NCI-H2171 (cell line): ENCODE measurements at regions not wholly inside any gene's neighbourhood (a gene's known extent, or its start where the extent isn't known, plus 50 kb on each side); places are given as distances from the start of the nearest gene placed in this dataset.
"Not testable (repeated sequence)": the region's sequence is repeated elsewhere in the genome, so short reads cannot be mapped to it uniquely, and the experiment has no call there.

Experiments used
- DNase-seq: peaks from one replicate; lab custom pipeline; 2025; lab: John Stamatoyannopoulos, UW

DNA sequence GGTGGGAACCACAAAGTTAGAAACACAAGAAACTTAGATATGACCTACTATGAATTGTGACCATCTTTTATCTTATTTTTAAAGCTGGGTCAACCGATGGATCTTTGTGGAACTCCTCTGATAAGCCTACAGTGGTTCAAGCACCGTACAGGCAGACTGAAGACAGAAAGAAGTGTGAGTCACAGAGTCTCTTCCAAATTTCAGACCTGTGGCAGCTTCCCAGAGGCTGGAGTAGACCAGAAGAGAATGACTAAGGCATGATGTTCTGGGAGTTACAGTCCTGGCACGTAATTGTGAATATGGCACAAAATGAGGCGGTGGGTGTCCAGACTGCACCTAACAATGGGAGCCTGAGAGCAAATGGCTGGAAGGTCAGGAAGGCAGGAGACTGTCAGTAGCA lies 70.0 kb downstream of the LMO4 start:
- DNase-seq: no peak

DNA sequence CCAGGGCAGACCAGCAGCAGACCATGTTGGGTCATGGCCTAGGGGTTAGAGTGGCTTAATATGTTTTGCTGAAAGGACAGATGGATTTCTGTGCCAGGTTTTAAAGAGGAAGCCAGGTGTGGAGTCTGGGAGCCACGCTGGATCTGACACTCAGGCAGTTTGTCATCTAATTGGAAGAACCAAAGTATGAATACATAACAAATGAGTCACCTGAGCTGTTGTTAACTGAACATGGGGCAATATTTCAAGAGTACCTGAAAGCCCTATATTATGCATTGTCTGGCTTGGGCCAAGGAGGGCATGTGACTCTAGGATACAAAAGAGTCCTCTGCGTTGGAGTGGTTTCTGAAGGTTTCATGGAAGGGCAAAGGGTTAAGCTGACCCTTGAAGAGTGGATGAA lies 70.6 kb downstream of the LMO4 start:
- no peak for DNase-seq

DNA sequence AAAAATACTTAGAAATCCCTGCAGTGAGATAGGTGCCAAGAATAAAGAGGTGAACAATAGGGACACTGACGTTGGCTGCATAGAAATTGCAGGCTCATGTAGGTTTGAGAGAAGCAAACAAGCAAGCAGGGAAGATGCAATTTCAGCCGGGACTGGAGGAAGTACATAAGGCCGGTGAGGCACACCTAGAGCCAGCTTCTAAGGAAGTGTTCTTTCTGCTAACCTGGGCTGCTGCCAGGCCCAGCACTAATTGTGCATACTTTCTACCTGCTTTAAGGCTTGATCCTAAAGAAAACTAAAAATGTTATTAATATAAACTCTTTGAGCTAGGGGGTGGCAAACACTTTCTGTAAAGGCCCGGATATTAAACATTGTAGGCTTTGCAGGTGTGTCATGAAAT lies 71.0 kb downstream of the LMO4 start:
- no peak for DNase-seq

DNA sequence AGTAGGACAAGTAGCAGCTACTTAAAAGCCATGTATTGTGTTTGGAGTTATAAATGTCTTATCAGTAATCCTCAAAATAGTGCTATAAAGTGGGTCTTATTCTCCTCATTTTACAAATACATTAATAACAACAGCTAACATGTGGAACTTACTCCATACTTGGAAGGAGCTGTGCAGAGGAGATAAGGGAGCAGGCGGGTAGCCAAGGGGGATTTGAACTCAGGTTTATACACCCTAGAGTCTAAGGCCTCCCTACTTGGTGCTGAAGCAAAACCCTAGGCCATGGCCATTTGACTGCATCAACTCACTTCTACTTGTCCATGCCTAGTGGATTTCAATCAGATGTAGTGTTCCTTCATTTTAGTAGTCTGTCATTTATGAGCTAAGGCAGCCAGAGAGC lies 72.1 kb downstream of the LMO4 start:
- DNase-seq: no peak

DNA sequence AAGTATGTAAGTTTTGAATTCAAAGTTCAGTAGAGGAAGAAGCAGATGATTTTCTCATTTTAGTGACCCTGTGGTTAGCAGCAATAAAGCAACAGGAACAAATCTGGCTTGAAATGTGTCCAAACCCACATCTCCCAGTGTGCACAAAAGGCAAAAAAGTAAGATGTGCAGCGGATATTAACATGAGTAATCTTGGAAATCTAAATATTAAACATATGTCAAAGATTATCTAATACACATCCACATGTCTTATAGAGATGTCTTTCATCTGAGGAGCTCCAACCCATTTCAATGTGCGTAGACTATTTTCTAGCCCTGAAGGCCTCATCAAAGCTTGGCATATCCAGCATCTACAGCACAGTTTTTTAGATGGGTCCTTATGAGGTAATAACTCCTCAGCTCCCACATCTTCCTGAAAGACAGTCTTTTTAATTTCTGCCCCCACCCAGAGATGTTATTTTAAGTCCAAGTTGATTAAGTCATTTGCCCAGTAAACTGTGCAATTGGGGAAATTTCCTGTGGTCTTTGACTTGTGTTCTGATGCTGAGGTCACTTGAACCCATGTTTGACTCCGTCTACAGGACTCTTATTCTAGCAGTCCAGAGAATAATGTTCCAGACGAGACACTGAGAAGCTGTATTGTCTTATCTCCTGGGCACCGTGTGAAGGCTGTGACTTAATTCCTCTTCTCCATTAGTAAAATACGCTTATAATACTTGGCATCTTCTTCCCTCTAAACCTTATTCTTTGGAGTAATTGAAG lies 73.7 kb downstream of the LMO4 start:
- no peak for DNase-seq

DNA sequence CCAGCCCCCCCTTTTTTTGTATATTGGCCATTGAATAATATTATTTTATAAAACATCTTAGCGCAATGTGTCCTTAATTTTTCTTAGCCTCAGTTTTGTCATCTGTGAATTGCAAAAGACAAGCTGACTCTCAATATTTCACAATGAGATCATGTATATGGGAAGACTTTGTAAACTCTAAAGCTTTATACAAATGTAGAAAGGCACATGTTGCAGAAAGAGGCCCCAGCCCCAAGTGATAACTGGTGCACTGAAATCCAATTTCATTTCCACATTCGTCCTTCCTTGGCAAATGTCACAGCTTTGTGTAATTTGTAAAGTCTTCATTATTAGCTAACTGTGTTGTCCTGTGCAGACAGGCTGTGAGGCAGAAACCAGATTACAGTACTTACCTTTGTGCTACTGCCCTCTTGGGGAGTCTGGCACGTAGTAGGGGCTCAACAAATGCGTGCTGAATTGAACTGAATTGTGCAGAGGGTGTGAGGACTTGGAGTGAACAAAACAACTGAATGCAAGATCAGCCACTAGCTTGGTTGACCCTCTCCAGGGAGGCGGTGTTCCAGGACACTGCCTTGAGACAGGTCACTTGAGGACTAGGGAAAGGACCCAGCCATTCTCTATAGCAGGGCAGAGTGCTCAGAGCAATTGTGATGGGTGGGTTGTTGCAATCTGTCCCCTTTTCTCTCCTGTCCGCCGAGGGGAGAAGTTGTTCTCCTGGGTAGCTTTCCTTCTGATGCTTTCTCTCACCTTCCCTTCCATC lies 74.6 kb downstream of the LMO4 start:
- no peak for DNase-seq

DNA sequence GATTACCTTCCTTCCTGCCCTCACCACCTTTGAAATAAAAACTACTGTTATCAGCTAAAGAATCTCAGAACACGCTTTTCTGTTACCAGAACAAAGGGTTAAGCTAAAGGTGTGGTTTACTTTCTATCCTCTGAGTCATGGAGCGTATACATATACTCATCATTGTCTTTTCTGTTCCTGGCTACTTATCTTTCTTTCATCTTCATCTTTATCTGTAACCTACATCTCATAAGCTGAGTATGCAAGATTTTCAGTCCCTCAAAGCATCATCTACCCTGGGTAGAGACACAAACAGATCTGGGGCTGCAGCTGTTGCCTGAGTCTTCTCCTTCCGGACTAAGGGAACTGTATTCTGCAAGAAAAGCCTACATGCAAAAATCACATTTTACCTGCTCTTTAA lies 75.6 kb downstream of the LMO4 start:
- DNase-seq: no peak

DNA sequence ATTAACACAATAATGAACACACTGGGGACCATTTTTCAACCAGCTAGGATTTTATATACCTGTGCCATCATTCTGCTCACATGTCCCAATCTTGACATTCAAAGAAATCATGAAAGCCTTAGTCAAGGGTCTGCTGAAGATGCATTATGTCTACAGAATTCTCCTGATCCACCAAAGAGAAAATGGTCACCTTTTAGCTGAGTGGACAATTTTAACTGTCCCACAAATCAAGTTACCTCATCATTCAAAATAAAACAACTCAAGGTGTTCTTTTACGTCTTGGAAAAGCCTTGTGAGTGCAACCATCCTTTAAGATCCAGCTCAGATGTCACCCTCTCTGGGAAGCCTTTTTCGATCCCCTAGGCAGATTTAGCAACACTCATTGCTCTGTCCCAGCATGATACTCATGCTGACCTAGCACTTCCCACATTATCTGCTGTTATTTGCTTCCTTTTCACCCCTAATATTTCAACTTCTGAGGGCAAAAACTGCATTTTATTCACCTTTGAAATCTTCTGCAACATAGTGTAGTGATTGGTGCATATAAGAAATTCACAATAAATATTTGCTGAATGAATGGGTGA lies 80.1 kb downstream of the LMO4 start:
- no peak for DNase-seq

DNA sequence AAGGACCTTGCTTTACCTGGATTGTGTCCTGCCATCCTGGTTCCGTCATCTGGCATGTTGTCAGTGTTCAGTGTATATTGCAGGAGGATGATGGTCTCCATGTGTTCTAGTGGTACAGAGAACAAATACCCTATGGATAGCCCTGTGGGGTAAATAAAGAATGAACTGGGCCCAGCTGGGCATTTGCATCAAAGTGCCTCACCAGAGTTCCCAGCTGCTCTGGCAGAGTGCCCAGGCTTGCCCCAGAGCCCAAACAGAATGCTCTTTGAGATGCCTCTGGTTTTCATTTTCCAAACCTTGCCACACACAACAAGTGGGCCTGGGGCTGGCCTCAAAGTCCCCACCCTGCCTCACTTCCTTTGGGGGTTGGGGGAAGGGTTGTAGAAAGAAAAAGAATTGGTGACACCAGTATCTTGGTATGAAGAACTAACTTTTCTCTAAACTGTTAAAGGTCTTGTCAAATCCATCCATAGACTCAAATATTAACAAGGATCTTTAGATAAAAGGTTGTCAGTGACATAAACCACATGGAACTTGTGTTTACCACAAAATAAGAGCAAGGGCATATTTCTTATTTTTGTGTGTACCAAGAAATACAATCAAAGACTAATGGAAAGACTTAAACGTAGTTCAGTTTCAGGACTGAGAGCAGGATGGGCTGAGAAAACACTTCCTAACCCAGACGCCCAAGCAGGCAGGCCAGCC lies 82.2 kb downstream of the LMO4 start:
- no peak for DNase-seq

DNA sequence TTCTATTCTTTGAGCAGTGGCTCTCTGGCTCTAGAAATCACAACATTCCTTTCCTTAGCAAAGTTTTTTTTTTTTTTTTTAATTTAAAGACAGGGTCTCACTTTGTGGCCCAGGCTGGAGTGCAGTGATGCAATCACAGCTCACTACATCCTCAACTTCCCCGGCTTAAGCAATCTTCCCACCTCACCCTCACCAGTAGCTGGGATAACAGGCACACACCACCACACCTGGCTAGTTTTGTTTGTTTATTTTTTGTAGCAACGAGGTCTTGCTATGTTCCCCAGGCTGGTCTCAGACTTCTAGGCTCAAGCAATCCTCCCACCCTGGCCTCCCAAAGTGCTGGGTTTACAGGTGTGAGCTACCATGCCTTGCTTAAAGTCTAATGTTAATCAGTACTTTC lies 85.2 kb downstream of the LMO4 start:
- DNase-seq: not testable (repeated sequence)

DNA sequence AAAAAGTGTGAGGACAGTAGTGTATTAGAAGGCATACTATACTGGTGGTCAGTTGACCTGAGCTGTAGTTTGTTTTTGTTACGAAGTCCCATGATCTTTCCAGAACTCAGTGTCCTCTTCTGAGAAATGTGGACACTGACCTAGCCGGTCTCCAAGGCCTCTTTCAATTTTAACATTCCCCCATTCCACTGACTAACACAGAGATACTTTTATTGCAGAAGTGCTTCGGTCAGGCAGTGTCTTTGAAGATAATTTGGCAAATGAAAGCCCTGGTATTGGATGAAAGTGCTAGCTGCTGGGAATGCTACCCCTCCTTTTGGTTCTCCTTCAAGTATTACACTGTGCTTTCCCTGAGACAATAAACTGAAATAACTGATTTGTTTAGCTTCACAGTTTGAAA lies 89.4 kb downstream of the LMO4 start:
- DNase-seq: no peak

DNA sequence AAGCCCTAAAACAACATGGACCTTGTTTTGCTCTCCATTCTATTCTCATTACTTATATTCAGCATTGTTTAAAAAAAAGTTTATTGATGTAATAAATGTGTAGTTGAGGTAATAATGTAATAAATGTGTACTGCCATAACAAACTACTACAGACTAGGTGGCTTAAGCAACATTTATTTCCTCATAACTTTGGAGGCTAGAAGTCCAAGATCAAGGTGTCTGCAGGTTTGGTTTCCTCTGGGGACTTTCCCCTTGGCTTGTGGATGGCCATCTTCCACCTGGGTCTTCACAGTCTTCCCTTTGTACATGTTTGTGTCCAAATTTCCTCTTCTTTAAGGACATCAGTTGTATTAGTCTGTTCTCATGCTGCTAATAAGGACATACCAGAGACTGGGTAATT lies 93.1 kb downstream of the LMO4 start:
- DNase-seq: no peak

DNA sequence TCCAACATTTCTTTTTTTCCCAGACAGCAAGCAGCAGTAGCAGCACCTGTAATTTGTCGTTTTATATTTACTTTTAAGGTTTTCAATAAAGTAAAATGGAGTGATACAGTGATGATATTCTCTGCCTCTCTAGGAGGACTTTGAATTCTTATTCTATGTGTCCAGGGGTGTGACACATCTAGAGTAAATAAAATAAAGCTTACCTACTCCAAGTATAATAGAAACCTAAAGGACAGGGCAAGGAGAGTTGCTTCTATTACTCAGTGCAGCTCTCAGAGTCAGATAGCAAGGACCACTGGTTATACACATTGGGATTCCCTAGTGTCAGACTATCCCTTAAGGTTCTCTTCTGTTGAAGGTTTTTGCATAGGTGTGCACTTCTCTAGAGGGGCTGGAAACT lies 95.9 kb downstream of the LMO4 start:
- DNase-seq: no peak

DNA sequence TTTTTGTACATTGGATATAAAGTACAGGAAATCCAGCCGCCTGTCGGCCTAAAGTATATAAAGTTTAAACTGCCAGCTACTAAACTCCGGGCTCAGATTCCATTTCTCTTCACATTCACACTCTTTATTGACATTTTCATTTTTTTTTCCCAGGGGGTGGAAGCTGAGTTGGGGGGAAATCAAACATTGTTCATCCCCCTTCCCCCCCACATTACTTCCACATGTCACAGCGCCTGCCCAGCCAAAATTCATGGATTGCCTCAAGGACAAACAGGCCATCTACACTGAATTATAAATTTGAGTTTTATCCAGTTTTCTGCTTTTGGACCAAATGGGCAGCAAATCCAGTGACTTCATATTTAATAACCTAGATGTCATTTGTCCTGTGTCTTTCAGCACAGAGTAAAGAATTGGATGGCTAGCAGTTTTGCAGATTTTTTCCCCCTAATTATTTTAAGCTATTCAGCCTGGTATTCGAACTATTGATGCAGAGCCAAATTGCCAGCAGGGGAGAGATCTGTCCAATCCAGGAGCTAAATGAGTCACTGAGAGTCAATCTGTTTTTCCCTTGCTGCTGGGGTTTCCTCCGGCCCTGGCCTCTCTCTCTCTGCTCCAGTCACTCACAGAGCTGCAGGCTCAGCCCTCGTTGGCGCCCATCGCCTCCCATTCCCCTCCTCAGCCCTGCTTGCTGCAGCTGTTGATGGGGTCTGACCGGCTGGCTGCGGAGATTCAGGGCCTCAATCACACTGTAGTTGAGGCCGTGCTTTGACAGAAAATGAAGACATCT lies 98.0 kb downstream of the LMO4 start:
- no peak for DNase-seq

DNA sequence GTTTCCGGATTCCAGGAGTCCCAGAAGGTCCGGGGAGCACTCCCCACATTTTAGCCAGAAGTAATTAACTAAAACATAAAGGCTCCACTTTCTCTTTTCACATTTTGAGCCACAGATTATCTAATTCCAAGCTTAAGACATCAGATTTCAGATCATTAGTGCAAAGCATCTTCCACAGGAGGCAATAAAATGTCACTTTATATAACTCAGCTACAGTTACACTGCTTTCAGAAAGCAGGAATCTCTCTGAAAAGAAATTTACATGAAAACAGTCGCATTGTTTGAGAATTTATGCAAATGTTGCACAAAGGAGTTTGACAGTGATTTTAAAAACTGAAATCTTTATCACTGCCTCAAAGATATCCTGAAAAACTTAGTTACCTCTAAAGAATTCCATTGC lies 99.7 kb downstream of the LMO4 start:
- DNase-seq: no peak

DNA sequence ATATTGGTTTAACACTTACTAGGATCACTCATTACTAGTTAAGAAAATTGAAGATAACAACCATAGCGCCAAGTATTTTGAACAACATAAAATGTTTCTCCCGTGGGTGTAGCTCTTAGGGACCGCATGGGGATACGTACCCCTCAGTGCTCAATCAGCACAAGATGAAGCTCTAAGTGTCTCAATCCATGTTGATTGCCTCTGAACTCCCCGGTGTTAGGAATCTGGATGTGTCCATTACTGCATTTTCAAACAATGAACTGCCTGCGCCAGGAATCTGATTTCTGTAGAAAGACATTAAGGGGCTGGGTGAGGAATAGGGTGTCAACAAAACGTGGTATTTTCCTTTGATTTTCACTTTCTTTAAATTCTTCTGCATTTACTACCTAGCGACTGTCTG lies 100.2 kb downstream of the LMO4 start:
- no peak for DNase-seq

DNA sequence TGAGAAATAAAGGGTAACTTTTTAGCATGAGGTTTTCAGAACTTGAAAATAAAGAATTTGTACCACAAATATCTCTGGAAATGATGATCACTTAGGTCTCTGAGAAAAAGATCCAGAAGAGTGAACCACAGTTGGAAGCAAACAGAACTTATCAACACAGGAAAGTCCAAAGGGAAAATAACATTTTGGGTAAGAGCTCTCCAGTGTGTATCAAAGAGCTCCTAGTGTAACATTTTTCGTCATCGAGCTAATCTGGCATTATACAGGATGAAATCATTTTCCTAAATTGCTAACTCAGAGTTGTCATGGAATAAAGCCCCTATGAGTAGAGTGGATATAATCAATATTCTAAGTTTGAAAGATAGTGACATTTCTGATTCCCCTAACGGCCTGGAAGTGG lies 104.0 kb downstream of the LMO4 start:
- DNase-seq: no peak

DNA sequence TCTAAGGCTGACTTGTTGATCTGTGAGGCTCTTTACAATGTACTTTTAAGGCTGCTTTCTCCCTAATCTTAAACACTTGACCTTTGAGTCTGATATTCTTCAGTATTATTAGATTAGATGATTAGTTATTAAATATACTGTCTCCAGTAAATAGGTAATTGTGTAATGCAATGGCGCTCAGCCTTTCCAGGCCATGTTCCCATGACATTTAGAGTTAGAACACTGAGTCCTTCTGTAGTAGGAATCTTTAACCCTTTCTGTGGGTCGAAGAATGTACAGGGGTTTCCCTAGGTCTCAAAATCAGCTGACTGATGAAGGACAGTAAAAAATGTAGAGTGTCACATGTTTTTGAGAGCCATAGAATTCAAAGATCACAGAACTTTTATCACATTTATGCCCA lies 104.4 kb downstream of the LMO4 start:
- DNase-seq: not testable (repeated sequence)

DNA sequence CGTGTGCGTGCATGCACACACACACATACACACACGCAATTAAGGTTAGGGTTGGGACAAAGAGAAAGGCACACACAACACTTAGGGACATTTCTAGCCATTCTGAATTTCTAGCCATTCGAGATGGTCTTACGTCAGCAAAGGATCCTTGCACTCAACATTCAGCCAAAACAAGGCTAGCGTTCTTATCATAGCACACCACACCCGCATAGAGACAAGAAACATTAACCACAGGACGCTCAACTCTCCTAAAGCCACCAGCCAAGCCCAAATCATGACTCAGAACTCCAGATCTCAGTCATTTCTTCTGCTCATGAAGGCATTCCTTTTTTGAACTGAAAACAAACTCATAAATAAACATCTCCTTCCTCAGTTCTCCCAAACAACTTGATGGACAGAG lies 106.8 kb downstream of the LMO4 start:
- no peak for DNase-seq

DNA sequence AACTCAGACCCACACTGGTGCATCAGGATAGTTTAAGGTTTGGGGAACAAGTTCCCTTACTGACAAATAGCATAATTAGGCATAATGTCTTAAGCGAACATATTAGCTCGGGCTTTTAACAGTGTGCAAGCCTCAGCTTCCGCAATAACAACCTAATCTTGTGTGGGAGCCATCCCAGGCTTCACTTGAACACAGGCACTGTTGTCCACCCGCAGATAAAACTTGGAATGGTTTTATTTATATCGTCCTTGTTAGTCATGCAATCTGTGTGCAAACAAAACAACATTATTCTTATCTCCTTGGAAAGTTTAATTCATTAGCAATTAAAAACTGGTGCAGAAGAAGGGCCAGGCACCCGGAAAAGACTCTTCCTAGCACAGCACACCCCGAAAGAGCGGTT lies 107.4 kb downstream of the LMO4 start:
- not testable (repeated sequence) for DNase-seq

DNA sequence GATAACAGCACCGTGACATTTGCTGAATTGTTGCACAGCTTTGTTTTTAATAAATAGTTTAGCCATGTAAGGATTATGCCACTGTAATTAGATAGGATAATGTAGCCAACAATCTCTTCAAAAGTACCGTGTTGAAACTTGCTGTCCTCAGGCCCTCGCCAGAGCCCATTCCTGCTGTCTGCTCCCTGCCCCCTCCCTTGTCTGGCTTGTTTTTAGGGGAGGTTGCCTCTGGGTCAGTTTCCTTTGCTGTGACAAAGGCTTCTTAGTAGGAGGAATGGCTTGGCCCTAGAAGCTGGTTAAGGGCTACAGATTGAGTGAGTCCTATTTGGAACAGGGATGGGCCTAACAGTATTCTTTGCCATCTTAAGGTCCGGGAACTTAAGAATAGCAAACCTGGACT lies 107.9 kb downstream of the LMO4 start:
- no peak for DNase-seq
